ENCODE measurements at regions not wholly inside any gene's neighbourhood (a gene's known extent, or its start where the extent isn't known, plus 50 kb on each side); places are given as distances from the start of the nearest gene placed in this dataset.

DNA sequence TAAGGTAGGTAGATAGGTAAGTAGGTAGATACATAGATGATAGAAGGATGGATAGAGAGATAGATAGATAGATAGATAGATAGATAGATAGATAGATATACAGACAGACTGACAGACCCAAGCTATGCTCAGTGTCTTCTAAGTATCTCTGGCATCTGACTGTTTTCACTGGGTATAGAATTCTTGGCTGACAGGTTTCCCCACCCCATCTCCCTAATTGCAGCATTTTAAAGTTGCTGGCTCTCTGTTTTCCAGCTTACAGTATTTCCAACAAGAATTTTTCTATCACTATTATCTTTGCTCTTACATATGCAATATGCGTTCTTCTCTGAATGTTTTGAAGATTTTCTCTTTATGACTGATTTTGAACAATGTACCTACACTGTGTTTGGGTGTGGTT, 328.7 kb downstream of the TCERG1L start:
- DNase-seq (ENCODE audit: low spot score) (no peak), FAIRE-seq (no peak)

DNA sequence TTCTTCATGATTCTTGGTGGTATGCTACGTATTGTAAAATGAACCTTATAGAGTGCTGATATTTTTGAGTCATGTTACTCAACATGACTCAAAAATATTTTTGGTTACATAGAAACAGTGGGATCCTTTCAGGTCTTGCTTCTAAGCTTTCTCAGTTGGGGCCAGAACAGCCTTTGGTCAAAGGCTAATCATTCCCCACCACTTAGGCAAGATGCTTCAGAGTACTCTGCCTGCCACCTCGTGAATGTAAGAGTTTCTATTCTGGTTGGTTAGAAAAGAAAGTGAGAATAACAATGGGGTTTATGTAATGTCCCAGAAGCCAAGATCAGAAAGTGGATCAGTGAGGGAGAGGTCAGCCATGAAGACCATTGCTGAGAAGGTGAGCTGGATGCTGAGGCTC, 327.8 kb downstream of the TCERG1L start:
- FAIRE-seq (no peak), DNase-seq (ENCODE audit: low spot score) (no peak)

DNA sequence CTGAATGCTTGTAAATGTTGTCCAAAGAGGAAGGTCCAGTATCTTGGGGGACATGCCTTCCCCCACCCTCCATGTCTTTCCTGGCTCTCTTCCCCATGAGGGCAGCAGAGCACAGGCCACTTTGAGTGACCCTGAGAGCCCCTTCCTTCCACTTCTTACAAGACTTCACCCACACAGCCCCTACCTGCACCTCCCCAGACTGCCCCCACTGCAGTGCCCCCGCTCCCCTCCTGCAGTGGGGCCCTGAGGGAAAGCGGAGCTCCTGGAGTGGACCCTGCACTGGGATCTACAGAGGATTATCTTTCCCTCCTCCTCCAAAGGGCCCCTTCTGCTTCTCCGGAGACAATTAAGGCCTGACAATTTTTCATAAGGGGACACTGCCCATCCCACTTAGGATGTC, 326.8 kb downstream of the TCERG1L start:
- DNase-seq (ENCODE audit: low spot score) (no peak), FAIRE-seq (no peak)

DNA sequence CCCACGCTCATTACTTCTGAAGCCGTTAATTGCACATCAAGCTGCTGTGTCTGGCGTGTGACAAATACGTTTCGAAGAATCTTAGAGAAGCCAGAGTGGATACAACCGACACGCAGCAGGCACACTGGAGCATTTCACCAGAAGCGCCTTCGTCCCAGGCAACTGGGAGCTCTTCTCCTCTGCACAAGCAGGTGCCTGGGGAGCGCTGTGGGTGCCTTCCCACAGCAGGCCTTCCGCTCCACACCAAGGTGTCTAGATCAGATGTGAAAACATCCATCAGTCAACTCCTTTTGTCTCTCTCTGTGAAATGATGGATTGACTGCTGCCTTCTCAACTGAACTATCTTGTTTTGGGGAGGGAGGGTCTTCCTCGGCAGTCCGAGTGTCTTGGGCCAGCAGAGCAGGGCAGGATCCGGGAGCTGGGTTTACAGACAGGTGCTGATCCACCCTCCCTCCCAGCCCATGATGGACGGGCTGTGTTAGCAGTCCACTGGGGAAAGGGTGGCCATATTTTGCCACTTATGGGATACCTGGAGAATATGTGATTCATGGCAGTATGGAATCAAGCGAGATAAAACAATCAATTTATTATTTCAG, 326.3 kb downstream of the TCERG1L start:
- FAIRE-seq (no peak), DNase-seq (ENCODE audit: low spot score) (no peak)

DNA sequence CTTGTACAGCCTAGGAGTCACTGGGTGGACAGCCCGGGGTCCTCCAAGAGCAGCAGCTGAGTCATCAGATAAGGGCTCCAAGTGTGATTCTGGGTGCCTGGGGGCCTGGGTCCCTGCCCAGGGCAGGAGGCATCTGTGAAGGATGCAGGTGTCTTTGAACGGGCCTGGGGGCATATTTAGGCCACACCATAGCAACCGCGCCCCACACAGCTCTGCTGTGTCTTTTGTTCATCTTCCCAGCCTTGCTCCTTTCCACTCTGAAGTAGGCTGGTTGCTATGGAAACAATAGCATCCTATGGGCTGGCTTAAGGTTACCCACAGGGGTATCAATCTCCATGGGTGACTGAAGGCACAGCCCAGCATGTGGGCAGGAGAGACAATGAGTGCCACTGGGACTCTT, 324.7 kb downstream of the TCERG1L start:
- DNase-seq (ENCODE audit: low spot score) (no peak), FAIRE-seq (no peak)

DNA sequence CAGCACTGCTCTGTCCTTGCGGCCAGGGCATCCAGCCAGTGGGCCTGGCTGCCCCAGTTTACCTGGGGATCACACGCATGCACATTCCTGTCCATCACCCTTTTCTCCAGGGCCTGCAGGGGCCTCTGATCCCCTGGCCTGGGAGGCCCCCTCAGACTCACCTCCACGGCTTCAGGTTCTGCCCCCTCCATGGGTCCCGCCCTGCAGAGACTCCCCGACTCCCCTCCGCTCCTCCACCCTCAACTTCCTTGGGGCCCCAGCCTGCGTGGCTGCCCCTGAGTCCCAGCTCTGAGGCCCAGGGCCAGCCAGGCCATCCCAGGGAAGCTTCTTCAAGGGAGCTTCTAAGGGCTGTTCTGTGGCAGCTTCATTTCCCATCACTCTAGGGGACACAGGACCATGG, 324.1 kb downstream of the TCERG1L start:
- FAIRE-seq (no peak), DNase-seq (ENCODE audit: low spot score) (no peak)

DNA sequence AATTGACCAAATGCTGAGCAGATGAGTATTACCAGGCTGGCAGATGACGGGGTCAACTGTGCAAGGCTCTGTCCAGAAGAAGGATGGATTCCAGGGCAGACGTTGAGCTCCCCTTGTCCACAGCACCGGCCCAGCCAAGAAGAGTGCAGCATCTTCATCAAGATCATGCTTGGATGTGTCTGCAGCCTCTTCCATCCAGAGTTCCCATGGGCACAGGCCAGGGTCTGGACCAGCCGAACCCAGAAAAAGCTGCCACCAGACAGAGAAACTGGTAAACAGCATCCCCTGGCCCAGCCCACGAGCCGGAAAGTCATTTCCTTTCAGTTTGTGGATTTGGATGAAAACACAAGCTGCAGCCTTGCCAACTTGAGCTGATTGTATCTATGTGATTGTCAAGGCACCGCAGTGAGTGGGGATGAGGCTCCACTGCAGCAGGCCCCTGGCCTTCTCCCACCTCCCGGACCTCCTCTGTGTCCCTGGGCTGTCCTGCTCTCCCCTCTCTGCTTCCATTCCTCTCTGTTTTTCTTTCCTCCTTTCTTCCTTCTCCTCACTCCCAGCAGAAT, 321.8 kb downstream of the TCERG1L start:
- no peak for DNase-seq (ENCODE audit: low spot score)
- FAIRE-seq = no peak

DNA sequence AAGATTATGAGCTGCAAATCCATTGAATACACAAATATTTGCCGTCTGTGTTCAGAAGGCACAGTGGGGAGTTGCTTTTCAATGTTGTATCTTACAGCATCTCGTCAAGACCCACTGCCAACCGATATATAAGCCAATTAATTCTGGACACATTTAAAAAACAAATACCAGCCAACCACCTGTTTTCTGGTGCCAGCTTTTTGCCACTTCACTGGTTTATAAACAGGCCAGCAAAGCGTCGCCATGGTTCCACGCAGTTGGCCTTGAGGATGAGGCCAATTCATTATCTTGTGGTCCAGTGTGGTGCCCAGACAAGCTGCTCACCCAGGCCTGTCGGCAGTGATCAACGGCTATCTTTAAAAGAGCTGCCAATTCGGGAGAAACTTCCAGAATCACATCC, 321.0 kb downstream of the TCERG1L start:
- no peak for FAIRE-seq
- DNase-seq (ENCODE audit: low spot score) = no peak

DNA sequence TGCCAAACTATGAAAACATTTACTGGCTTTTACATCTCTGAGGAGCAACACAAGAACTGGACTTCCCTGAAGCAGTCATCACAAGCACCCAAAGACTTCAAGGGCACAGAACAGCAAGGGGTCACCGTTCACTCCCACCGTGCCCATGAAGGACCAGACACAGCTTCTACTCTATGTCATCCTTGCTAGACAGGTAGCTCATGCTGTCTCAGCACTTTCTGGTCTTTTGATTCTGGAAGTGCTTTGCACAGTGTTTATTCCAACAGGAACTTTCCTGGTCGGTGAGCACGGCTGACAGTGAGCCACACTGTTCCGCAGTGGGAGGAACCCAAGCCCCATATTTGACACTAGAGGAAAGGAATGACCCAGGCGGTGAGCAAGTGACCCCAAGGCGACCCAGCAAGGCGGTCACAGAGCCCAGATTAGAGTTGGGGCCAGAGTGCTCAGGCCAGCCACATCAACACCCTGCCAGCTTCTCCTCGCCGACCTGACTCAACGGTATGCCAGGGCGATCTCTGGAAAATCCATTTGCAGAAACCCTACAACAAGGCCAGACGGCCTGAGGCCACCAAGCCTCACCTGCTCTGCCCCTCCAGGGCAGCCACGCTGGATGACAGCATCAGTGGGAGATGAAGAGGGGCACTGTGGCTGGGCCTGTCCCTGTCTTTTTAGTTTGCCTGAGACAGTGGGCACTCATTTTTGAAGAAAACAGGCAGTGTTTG, 318.6 kb downstream of the TCERG1L start:
- DNase-seq (ENCODE audit: low spot score) (no peak), FAIRE-seq (no peak)

DNA sequence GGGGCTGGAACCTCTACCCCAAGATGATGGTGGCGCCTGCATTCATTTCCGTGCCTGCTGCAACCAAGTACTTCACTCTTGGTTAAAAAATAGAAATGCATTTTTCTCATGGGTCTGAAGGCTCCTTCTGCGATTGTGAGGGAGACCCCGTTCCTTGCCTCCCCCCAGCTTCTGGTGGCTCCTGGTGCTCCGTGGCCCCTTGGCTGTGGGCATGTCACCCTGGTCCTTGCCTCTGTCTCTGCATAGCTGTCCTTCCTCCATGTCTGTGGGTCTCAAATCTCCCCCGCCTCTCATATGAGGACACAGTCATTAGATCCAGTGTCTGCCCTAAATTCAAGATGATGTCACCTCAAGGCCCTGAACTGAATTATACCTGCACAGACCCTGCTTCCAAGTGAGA, 317.9 kb downstream of the TCERG1L start:
- DNase-seq (ENCODE audit: low spot score) (no peak), FAIRE-seq (no peak)

DNA sequence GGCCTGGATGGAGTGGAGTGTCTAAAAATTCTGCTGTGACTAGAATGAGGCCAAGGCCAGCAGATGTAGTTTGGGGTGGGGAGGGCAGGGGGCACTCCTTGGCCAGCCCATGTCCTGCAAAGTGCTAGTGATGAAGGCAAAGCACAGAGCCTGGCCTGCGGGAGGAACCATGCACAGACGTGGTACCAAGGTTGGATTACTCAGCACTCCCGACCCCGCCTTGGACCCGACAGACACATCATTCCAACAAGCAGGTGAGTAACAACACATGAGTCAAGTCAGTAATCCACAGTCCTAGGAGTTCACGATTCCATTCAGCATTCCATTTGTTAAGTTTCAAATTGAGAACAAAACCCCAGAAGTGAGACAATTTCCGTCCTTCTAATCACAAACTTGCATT, 317.3 kb downstream of the TCERG1L start:
- FAIRE-seq (no peak), DNase-seq (ENCODE audit: low spot score) (no peak)

DNA sequence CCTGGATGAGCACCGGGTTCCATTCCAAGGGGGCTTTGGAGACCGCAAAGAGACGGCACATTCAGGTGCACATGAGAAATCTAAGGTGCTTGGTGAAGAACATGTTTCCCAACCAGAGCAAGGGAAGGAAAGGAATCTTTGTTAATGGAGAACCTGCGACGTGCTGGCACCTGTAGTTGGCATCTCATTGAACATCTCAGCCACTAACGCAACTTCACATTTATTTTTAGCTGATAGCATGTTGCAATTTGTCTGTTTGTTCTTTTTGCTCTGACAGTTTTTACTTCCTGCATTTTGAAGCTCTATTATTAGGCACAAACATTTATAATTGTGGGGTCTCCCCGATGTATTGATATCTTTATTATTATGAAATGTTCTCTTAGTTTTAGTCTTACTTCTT, 316.7 kb downstream of the TCERG1L start:
- FAIRE-seq (no peak), DNase-seq (ENCODE audit: low spot score) (no peak)

DNA sequence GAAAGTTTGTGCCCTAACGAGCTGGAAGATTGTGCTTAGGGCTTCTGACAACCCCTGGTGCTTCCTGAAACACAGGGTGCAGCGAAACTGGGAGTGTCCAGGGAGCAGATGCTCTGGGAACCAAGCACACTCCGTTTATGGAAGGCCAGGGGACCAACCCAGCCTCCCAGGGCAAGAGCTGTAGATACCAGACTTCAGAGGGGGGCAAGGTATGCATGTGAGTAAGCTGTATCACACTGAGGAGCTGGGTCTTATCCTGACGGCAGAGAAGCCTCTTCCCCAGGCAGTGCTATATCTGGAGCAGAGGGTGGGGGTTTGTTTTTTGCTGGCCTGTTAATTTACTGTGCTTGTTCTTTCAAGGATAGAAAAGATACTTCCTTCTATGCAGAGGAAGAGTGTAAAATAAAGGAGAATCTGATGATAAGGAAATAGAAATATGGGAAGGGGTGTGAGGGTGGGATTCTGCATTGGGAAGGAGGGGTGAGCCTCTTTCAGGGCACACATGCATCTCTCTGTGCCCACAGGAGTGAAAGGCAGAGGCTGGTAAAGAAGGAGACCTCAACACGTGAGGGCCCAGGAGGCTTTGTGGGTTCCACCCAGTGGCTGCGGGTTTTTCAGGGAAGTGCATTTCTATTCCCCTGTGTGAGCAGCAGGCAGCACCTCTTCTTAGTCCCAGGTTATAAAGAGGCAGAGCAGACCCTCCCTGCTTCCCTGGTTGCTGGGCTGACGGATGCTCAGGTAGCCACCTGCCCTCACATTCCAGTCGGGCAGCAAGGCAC, 314.1 kb downstream of the TCERG1L start:
- DNase-seq (ENCODE audit: low spot score) (no peak), FAIRE-seq (no peak)

DNA sequence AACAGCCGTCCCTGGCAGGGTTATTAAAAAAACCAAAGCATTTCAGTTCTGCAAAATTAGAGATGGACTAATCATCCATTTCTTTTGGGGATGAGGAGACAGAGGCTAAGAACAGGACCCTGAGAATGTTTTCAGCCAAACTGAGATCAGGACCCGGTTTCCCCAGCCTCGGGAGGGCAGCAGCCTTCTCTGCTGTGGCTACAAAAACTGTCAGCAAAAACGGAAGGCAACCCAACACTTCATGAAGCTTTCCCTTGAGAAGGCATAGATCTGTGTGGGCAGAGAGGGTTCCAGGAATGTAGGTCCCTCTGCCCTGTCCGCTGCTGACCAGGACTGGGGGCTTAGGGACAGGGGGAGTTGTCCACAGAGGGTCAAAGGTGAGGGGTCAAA, 313.5 kb downstream of the TCERG1L start:
- DNase-seq (ENCODE audit: low spot score) = no peak
- FAIRE-seq = no peak

DNA sequence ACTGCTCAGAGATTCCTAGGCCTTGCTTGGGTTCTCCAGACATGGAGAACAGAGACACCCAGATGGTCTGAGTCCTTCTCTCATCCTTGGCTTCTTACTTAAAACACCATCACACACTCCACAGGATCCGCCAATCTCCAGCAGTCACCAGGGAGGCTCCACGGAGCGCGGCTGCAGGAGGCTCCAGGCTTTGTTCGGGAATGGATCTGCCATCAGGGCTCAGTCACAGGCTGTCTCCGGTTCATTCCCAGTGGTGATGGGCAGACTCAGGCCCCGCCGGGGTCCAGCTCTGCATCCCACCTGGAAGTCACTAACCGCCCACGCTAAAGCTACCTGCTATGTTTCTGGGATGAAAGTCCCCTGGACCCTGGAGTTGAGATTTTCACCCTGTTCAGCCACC, 312.9 kb downstream of the TCERG1L start:
- DNase-seq (ENCODE audit: low spot score) = no peak
- no peak for FAIRE-seq

DNA sequence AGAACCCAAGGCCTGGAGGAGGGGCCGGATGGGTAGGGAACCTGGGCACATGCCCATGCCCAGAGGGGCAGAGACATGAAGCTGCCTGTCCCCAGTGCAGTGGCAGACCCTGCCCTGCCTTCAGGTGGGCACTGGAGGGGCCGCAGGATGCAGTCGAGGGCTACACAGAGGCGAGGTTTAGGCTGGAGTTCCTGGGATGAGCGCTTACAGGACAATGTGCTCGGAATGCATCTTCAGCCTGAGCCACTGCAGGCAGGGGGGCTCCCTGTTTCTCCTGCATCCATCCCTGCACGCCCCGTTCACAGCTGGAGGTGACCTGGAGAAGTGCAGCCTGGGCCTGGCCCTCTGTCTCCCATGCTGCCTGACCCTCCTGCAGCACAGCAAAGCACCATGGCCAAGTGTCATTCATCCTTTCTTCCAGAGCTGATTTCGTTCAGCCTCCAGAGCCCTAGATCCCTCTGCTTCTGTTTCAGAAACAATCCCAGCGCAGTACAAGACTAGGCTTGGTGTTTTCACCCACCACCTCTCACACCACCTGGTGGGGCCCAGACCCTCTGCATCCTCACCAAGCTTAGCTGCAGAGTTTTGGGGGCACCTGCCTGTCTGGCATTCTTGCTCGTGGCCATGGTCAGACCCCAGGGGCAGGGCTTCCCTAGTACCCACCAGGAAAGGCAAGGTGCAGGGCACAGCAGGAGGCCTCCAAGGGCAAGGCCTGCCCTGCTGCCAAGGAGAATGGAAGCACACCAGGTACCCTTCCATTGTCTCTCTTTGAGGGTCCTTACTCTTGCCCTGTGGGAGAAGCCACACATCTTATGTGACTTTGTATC, 311.9 kb downstream of the TCERG1L start:
- DNase-seq (ENCODE audit: low spot score) = no peak
- FAIRE-seq = no peak

DNA sequence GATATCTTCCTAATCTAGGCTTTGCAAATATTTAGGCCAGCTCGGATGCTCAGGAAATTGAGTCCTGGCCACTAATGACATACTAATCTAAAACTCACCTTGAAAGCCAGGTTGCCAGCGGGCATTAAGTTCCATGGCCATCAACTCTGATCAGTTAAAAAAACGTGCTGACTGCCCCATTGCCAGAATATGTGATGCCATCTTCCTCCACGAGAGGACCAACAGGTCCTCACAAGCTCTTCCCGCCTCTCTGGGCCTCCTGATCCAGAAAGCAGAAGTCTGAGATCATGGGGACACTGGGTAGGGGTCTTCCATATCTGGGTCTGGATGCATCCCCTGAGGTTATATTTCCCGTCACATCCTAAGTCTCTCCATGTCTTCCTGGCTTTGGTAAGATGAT, 311.3 kb downstream of the TCERG1L start:
- FAIRE-seq = no peak
- DNase-seq (ENCODE audit: low spot score) = no peak

DNA sequence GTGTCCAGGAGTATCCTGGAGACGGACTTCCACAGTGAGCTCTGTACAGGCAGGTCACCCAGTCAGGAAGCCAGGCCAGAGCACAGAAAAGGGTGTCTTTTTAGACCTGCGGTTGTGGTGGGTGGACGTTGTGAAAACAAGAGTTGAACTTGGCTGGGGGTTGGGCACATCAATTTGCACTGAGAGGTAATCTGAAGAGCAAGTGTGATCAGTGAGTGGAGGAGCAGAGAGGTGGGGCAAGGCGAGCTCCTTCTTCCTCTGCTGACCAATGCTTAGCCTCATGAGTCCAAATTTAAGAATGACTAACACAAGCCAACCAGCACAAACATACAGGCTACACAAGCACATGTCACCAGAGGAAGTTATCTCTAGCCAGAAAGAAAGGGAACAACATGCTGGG, 310.8 kb downstream of the TCERG1L start:
- FAIRE-seq (no peak), DNase-seq (ENCODE audit: low spot score) (no peak)

DNA sequence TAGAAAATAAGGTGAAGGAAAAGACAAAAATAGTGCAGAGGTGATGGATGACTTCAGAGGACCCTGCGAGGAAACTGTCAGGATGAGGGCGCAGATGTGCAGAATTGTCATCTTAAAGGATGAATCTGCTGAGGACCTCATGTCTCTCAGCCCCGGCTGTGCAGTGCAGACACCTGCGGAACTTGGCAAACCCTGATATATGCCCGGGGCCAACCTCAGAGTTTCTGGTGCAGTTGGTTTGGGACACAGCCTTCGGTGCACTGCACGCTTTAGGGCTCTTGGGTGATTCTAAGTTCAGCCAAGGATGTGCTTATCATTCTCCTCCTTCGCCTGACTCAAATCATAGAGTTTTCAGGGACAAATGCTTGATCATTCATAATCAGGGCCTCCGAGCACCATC, 310.1 kb downstream of the TCERG1L start:
- no peak for DNase-seq (ENCODE audit: low spot score)
- no peak for FAIRE-seq

DNA sequence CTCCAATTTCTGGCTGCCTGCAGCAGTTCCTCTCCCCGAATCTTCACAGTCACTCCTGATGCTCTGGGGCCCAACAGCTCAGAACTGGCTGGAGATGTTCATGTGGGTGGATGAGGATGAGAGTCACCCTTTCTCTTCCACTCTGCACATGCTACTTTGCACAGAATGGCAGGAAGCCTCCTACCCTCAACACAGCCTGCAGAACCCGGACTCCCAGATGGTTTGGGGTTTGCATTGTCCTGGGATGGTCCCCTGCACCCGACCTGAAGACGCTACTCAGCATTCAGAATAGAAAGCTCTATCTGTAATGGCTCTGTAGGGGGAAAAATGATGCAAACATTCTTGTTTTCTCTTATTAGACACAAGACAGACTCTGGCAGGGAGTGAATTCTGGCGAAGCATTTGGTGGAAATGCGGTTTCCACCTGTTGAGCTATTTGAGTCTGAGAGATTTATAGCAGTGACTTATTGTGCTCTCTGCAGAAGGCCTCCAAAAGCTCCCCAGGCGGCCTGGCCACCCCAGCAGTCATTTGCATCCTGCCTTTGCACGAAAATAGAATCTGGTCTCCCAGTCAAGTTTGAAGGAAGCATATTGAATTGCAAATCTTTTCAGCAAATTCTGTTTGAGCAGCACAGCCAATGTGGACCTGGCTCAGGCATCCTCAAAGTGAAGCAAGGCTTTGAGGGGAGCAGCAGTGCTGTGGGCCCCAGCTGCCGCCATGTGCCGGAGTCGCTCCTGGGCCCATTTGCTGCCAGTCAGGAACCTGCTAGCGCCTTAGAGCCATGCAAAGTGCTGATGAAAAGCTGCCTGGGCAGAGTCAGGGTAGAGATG, 309.3 kb downstream of the TCERG1L start:
- DNase-seq (ENCODE audit: low spot score) = no peak
- FAIRE-seq = no peak

DNA sequence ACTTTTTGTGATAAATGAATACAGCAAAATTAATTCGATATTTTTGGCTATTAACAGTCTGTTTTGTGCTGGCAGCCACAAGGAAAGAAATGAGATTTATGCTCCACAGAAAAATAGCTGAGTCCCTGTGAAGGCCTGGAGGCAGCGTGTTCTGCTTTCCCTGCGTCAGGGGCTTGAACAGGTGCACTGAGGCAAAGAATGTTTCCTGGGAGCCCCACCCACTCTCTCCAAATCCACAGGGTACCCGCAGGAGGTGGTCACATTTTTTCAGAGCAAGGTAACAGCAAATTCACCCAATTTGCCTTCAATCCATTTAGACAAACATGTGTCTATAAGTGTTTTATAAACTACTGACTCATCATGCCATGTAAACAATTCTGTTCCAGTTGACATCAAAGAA, 308.1 kb downstream of the TCERG1L start:
- FAIRE-seq = no peak

More for the DNA sequence above, 308.1 kb downstream of the TCERG1L start:
- no peak for DNase-seq (ENCODE audit: low spot score)
